GM20000 (cell line): ENCODE measurements at regions not wholly inside any gene's neighbourhood (a gene's known extent, or its start where the extent isn't known, plus 50 kb on each side); places are given as distances from the start of the nearest gene placed in this dataset.

Experiments
- DNase-seq: peaks from one replicate; pipeline ENCODE4 v3.0.0; 2012; ENCODE audit warnings: low spot score
- CTCF ChIP-seq: IDR thresholded peaks from 2 replicates; pipeline ENCODE4 v1.5.1; 2012; ENCODE audit warnings: mild to moderate bottlenecking, control low read depth; ENCODE audit errors: extremely low read depth, missing control alignments

GRCh38 chr2:72036595-72036994 lies 111.1 kb downstream of the CYP26B1 start:
- TF ChIP-seq CTCF: no peak
- DNase-seq: no peak

GRCh38 chr2:72036173-72036545 lies 111.5 kb downstream of the CYP26B1 start:
- no peak for DNase-seq
- no peak for TF ChIP-seq CTCF

GRCh38 chr2:72035518-72036172 lies 112.0 kb downstream of the CYP26B1 start:
- no peak for TF ChIP-seq CTCF
- no peak for DNase-seq

GRCh38 chr2:72034353-72035095 lies 113.1 kb downstream of the CYP26B1 start:
- no peak for DNase-seq
- no peak for TF ChIP-seq CTCF

- no peak for TF ChIP-seq CTCF
- DNase-seq: no peak
Observed at GRCh38 chr2:72033636-72034035, 114.0 kb downstream of the CYP26B1 start.

GRCh38 chr2:72032481-72033041 lies 115.1 kb downstream of the CYP26B1 start:
- DNase-seq: no peak
- no peak for TF ChIP-seq CTCF
